ENCODE measurements at regions not wholly inside any gene's neighbourhood (a gene's known extent, or its start where the extent isn't known, plus 50 kb on each side); places are given as distances from the start of the nearest gene placed in this dataset.

DNA sequence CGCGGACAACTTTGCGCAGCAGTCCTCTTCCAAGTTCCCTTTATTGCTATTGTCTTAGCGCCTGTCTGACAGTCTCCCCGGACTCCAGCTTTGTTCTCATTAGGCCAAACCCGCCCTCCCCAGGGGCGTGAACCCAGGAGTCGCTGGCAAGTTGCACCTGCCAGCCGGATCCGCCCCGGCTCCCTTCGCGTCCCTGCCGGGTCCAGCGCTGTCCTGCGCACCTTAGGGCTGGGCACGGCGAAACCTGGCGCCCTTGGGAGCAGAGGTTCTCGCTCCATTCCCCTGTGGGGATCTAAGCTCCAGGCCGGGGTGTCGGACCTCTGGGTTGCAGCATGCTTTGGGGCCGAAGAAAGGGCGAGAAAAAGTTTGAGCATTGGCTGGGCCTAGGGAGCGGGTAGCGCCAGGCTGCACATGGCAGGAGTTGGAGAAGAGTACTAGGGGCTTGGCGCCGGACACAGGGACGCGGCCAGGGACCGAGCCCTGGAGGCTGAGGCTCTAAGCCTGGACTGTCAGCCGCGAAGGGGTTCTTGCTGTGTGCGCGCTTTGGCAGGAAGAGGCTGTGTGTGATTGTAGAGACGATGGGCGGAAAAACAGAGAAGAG, 335.1 kb upstream of the THRB start (continued):
- no peak for TF ChIP-seq ATF2 (IDR thresholded peaks at IDR 0.05; ENCODE audit: low read length)
- TF ChIP-seq SUZ12 (IDR thresholded peaks at IDR 0.05; ENCODE audit: low read length): peak; percentile 34; the same call in 1 of the 2 replicates

All from H1 (cell line).